NCI-H526 (cell line): ENCODE measurements at regions not wholly inside any gene's neighbourhood (a gene's known extent, or its start where the extent isn't known, plus 50 kb on each side); places are given as distances from the start of the nearest gene placed in this dataset.
"Not testable (repeated sequence)": the region's sequence is repeated elsewhere in the genome, so short reads cannot be mapped to it uniquely, and the experiment has no call there.

Source experiments
- DNase-seq, 2 experiments: peaks; one replicate each; lab custom pipeline; 2025; lab: John Stamatoyannopoulos, UW

- DNase-seq = no peak
These were observed 1536.2 kb downstream of the EFNA5 start for GRCh38 chr5:106134549-106134948.

- DNase-seq = no peak
These were observed 1542.8 kb downstream of the EFNA5 start for GRCh38 chr5:106127985-106128384.

- no peak for DNase-seq
These were observed 1543.4 kb downstream of the EFNA5 start for GRCh38 chr5:106127341-106127781.

GRCh38 chr5:106121972-106122605, 1548.6 kb downstream of the EFNA5 start:
- peak in 1 of 2 experiments; percentile 4 for DNase-seq

GRCh38 chr5:106116682-106117081, 1554.1 kb downstream of the EFNA5 start:
- DNase-seq = no peak

- no peak for DNase-seq
These were observed 1556.8 kb downstream of the EFNA5 start for GRCh38 chr5:106113922-106114321.

GRCh38 chr5:106106384-106106783, 1564.4 kb downstream of the EFNA5 start:
- no peak for DNase-seq

GRCh38 chr5:106097340-106097739, 1573.4 kb downstream of the EFNA5 start:
- DNase-seq = no peak

- no peak for DNase-seq
These were observed 1575.9 kb downstream of the EFNA5 start for GRCh38 chr5:106094839-106095238.

GRCh38 chr5:106094204-106094607, 1576.5 kb downstream of the EFNA5 start:
- peak; percentile 77 to 80 for DNase-seq

- no peak for DNase-seq
These were observed 1577.6 kb downstream of the EFNA5 start for GRCh38 chr5:106093134-106093533.

- DNase-seq = no peak
These were observed 1578.3 kb downstream of the EFNA5 start for GRCh38 chr5:106092455-106092854.

GRCh38 chr5:106089073-106089472, 1581.7 kb downstream of the EFNA5 start:
- DNase-seq = no peak

GRCh38 chr5:106088462-106088861, 1582.3 kb downstream of the EFNA5 start:
- no peak for DNase-seq

GRCh38 chr5:106086352-106086751, 1584.4 kb downstream of the EFNA5 start:
- no peak for DNase-seq

- no peak for DNase-seq
These were observed 1585.2 kb downstream of the EFNA5 start for GRCh38 chr5:106085556-106085955.

GRCh38 chr5:106085136-106085535, 1585.6 kb downstream of the EFNA5 start:
- DNase-seq = no peak

- DNase-seq = no peak
These were observed 1590.2 kb downstream of the EFNA5 start for GRCh38 chr5:106080535-106080934.

- DNase-seq = no peak
These were observed 1594.1 kb downstream of the EFNA5 start for GRCh38 chr5:106076655-106077054.

- no peak for DNase-seq
These were observed 1598.5 kb downstream of the EFNA5 start for GRCh38 chr5:106072208-106072607.

GRCh38 chr5:106047341-106047740, 1623.4 kb downstream of the EFNA5 start:
- DNase-seq = no peak

GRCh38 chr5:106032069-106032468, 1638.7 kb downstream of the EFNA5 start:
- not testable (repeated sequence) for DNase-seq

- DNase-seq = no peak
These were observed 1642.4 kb downstream of the EFNA5 start for GRCh38 chr5:106028314-106028713.

- no peak for DNase-seq
These were observed 1649.8 kb downstream of the EFNA5 start for GRCh38 chr5:106020894-106021293.
